Left lobe of liver (tissue), 2 donors: ENCODE measurements at regions not wholly inside any gene's neighbourhood (a gene's known extent, or its start where the extent isn't known, plus 50 kb on each side); places are given as distances from the start of the nearest gene placed in this dataset.
A peak's percentile ranks its signal among the peaks of the same experiment; 100 is the strongest.

Experiments used
- ATAC-seq: fragments of 200-7000 bp; cut with Tn5 transposase; one replicate; pipeline ENCODE4 v1.9.1; 2020; ENCODE audit warnings: mild to moderate bottlenecking, moderate library complexity
- DNase-seq: peaks from one replicate; pipeline ENCODE4 v3.0.0-alpha.2; 2020; ENCODE audit warnings: low spot score
- donor health status: DM: no; HTN: no; CAD: no; lungs with moderate emphysema.
- donor health status: DM: no; HTN: yes; CAD: no.

- DNase-seq (no peak), ATAC-seq (peak; percentile 65)
These were observed 259.1 kb upstream of the SALL1 start for GRCh38 chr16:51410125-51410524.

GRCh38 chr16:51409001-51409675 lies 258.1 kb upstream of the SALL1 start:
- peak; percentile 42 for ATAC-seq
- DNase-seq: peak; percentile 59

- DNase-seq: no peak
- ATAC-seq: peak; percentile 60
These were observed 257.3 kb upstream of the SALL1 start for GRCh38 chr16:51408357-51408756.

- DNase-seq (no peak), ATAC-seq (peak; percentile 20)
These were observed 256.9 kb upstream of the SALL1 start for GRCh38 chr16:51407921-51408320.

GRCh38 chr16:51407199-51407598 lies 256.1 kb upstream of the SALL1 start:
- no peak for DNase-seq
- ATAC-seq: no peak

- no peak for DNase-seq
- ATAC-seq: no peak
These were observed 254.3 kb upstream of the SALL1 start for GRCh38 chr16:51405361-51405760.

- DNase-seq (no peak), ATAC-seq (peak; percentile 12)
These were observed 253.3 kb upstream of the SALL1 start for GRCh38 chr16:51404386-51404785.

GRCh38 chr16:51402785-51403184 lies 251.7 kb upstream of the SALL1 start:
- peak; percentile 62 for ATAC-seq
- DNase-seq: peak; percentile 71

- DNase-seq: no peak
- ATAC-seq: peak; percentile 43
These were observed 251.2 kb upstream of the SALL1 start for GRCh38 chr16:51402298-51402697.

- ATAC-seq (peak; percentile 48), DNase-seq (peak; percentile 57)
These were observed 250.6 kb upstream of the SALL1 start for GRCh38 chr16:51401673-51402072.

GRCh38 chr16:51399908-51400670 lies 249.0 kb upstream of the SALL1 start:
- DNase-seq (no peak), ATAC-seq (no peak)

GRCh38 chr16:51394421-51394820 lies 243.4 kb upstream of the SALL1 start:
- ATAC-seq: no peak

GRCh38 chr16:51393381-51394005 lies 242.4 kb upstream of the SALL1 start:
- ATAC-seq (no peak), DNase-seq (no peak)

More at GRCh38 chr16:51394421-51394820, 243.4 kb upstream of the SALL1 start:
- no peak for DNase-seq

GRCh38 chr16:51392521-51393187 lies 241.6 kb upstream of the SALL1 start:
- DNase-seq (no peak), ATAC-seq (no peak)

- DNase-seq: no peak
These were observed 240.9 kb upstream of the SALL1 start for GRCh38 chr16:51391798-51392511.

GRCh38 chr16:51390877-51391276 lies 239.8 kb upstream of the SALL1 start:
- ATAC-seq (no peak), DNase-seq (no peak)

More at GRCh38 chr16:51391798-51392511, 240.9 kb upstream of the SALL1 start:
- ATAC-seq: no peak

- DNase-seq (no peak), ATAC-seq (no peak)
These were observed 238.8 kb upstream of the SALL1 start for GRCh38 chr16:51389881-51390280.

GRCh38 chr16:51388516-51388951 lies 237.5 kb upstream of the SALL1 start:
- no peak for ATAC-seq
- no peak for DNase-seq

GRCh38 chr16:51383909-51384308 lies 232.8 kb upstream of the SALL1 start:
- ATAC-seq (peak; percentile 14), DNase-seq (no peak)

GRCh38 chr16:51382940-51383339 lies 231.9 kb upstream of the SALL1 start:
- DNase-seq: no peak
- ATAC-seq: no peak

- no peak for DNase-seq
These were observed 231.1 kb upstream of the SALL1 start for GRCh38 chr16:51382211-51382610.

More at GRCh38 chr16:51382211-51382610, 231.1 kb upstream of the SALL1 start:
- ATAC-seq: peak; percentile 57
